ENCODE measurements at regions not wholly inside any gene's neighbourhood (a gene's known extent, or its start where the extent isn't known, plus 50 kb on each side); places are given as distances from the start of the nearest gene placed in this dataset.

DNA sequence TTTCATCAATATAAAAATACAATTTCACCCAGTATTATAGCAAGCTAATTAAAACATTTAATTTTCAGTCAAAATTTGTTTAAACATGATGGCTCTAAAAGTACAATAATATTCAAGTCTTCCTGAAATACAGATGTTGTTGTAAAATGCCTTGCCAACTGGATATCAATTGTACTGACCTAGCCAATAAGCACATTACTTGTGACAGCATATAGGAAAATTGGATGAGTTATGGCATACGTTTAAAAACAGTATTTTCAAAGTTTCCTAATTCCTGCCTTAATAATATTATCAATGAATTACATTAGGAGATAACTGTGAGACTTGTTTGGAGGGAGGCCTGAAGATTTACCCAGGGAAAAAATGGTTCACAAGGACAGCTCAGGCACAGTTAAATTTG is 336.9 kb upstream of the CDH20 start:
- TF ChIP-seq, protein P1, sequence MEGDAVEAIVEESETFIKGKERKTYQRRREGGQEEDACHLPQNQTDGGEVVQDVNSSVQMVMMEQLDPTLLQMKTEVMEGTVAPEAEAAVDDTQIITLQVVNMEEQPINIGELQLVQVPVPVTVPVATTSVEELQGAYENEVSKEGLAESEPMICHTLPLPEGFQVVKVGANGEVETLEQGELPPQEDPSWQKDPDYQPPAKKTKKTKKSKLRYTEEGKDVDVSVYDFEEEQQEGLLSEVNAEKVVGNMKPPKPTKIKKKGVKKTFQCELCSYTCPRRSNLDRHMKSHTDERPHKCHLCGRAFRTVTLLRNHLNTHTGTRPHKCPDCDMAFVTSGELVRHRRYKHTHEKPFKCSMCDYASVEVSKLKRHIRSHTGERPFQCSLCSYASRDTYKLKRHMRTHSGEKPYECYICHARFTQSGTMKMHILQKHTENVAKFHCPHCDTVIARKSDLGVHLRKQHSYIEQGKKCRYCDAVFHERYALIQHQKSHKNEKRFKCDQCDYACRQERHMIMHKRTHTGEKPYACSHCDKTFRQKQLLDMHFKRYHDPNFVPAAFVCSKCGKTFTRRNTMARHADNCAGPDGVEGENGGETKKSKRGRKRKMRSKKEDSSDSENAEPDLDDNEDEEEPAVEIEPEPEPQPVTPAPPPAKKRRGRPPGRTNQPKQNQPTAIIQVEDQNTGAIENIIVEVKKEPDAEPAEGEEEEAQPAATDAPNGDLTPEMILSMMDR (IDR thresholded peaks at IDR 0.05; ENCODE audit: low read length): no peak
- no peak for TF ChIP-seq EZH2 (IDR thresholded peaks at IDR 0.05; ENCODE audit: borderline replicate concordance, low read length)

Data from OCI-LY1 (cell line).